UCSD-AML1 (cell line): ENCODE measurements at regions not wholly inside any gene's neighbourhood (a gene's known extent, or its start where the extent isn't known, plus 50 kb on each side); places are given as distances from the start of the nearest gene placed in this dataset.
A peak's percentile ranks its signal among the peaks of the same experiment; 100 is the strongest.
"Not testable (repeated sequence)": the region's sequence is repeated elsewhere in the genome, so short reads cannot be mapped to it uniquely, and the experiment has no call there.

Experiments
- DNase-seq: peaks from one replicate; lab custom pipeline; 2025; ENCODE audit not compliant: unreplicated experiment; lab: John Stamatoyannopoulos, UW

GRCh38 chr18:60020107-60020925 lies 120.5 kb downstream of the PMAIP1 start:
- no peak for DNase-seq

- DNase-seq: no peak
Observed at GRCh38 chr18:60019463-60019840, 119.7 kb downstream of the PMAIP1 start.

GRCh38 chr18:60018618-60019462 lies 119.0 kb downstream of the PMAIP1 start:
- DNase-seq: no peak

GRCh38 chr18:60018134-60018533 lies 118.3 kb downstream of the PMAIP1 start:
- peak; percentile 22 for DNase-seq

- no peak for DNase-seq
Observed at GRCh38 chr18:60017371-60017770, 117.6 kb downstream of the PMAIP1 start.

GRCh38 chr18:60015826-60016225 lies 116.0 kb downstream of the PMAIP1 start:
- not testable (repeated sequence) for DNase-seq

GRCh38 chr18:60013148-60013547 lies 113.4 kb downstream of the PMAIP1 start:
- DNase-seq: not testable (repeated sequence)

- no peak for DNase-seq
Observed at GRCh38 chr18:60010984-60011383, 111.2 kb downstream of the PMAIP1 start.

- DNase-seq: no peak
Observed at GRCh38 chr18:60010513-60010912, 110.7 kb downstream of the PMAIP1 start.

GRCh38 chr18:60007661-60008060 lies 107.9 kb downstream of the PMAIP1 start:
- DNase-seq: no peak

- DNase-seq: no peak
Observed at GRCh38 chr18:60003610-60004185, 103.9 kb downstream of the PMAIP1 start.

GRCh38 chr18:59996370-59996966 lies 96.7 kb downstream of the PMAIP1 start:
- DNase-seq: no peak

GRCh38 chr18:59994357-59994756 lies 94.6 kb downstream of the PMAIP1 start:
- no peak for DNase-seq

GRCh38 chr18:59993560-59993959 lies 93.8 kb downstream of the PMAIP1 start:
- DNase-seq: no peak

GRCh38 chr18:59990121-59990823 lies 90.5 kb downstream of the PMAIP1 start:
- DNase-seq: no peak

GRCh38 chr18:59988098-59988706 lies 88.4 kb downstream of the PMAIP1 start:
- DNase-seq: no peak

GRCh38 chr18:59987102-59987501 lies 87.3 kb downstream of the PMAIP1 start:
- DNase-seq: no peak

GRCh38 chr18:59986139-59986538 lies 86.3 kb downstream of the PMAIP1 start:
- DNase-seq: no peak

GRCh38 chr18:59985289-59985688 lies 85.5 kb downstream of the PMAIP1 start:
- no peak for DNase-seq

- DNase-seq: no peak
Observed at GRCh38 chr18:59983506-59983905, 83.7 kb downstream of the PMAIP1 start.
